Spinal cord (tissue), 9 donors: ENCODE measurements at regions not wholly inside any gene's neighbourhood (a gene's known extent, or its start where the extent isn't known, plus 50 kb on each side); places are given as distances from the start of the nearest gene placed in this dataset.

Source experiments
- DNase-seq, 6 donors: peaks; one replicate each; pipeline versions ENCODE4 v3.0.0 to v3.0.0-alpha.2; 2013 to 2015; ENCODE audit warnings: low spot score in 6 of 6, low read depth in 4 of 6
- H3K27ac ChIP-seq: one replicate; pipeline ENCODE4 v1.5.1; 2013; ENCODE audit warnings: low read depth, low read length, control low read depth
- H3K27me3 ChIP-seq: one replicate; pipeline ENCODE4 v1.6.1; 2013; ENCODE audit warnings: low read length; ENCODE audit not compliant: control insufficient read depth, insufficient read depth
- H3K36me3 ChIP-seq: one replicate; pipeline ENCODE4 v1.6.1; 2013; ENCODE audit warnings: low read length; ENCODE audit not compliant: control insufficient read depth, insufficient read depth
- H3K4me1 ChIP-seq: one replicate; pipeline ENCODE4 v1.6.1; 2013; ENCODE audit warnings: low read length; ENCODE audit not compliant: control insufficient read depth, insufficient read depth
- H3K4me3 ChIP-seq: one replicate; pipeline ENCODE4 v1.5.1; 2013; ENCODE audit warnings: low read depth, low read length, control low read depth
- H3K9me3 ChIP-seq: one replicate; pipeline ENCODE4 v1.6.1; 2013; ENCODE audit warnings: low read length; ENCODE audit not compliant: control insufficient read depth, insufficient read depth
- WGBS: methylation state at CpG from one replicate; pipeline ENCODE4 v1.1.5; 2013; ENCODE audit warnings: missing lambda C conversion rate; ENCODE audit not compliant: insufficient coverage; 5-methylcytosine and 5-hydroxymethylcytosine counted together
- donor health status: healthy.

DNA sequence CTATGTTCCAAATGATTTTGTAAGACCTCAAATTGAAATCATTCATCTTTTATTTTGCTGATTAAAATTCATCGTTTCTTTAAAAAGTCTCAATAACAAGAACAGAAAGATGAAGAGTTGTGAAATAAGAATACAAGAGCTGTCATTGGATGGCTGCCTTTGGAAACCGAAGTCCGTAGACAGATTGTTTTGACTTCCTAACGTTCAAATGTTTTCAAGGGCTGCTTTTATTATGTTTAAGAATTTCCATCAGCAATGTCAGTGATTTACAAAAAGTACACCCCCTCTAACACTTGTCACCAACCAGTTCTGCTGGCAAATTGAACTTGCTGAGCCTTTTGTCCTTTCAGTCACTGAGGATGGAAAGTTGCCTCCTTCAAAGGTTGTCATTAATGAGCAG is 89.6 kb downstream of the KCNE4 start:
- Histone ChIP-seq H3K4me1 (no peaks in the 10 kb centered on the region), H3K27ac (no peak overlapping the region), H3K9me3 (no peaks in the 10 kb centered on the region), H3K4me3 (no peak overlapping the region), H3K36me3 (no peaks in the 10 kb centered on the region), H3K27me3 (no peaks in the 10 kb centered on the region)
- WGBS, result no CpG with 5 or more reads among the region's 4 CpGs
- DNase-seq, result peak in 1 of 6 donors; percentile 68

- Histone ChIP-seq H3K9me3 (no peaks in the 10 kb centered on the region), H3K36me3 (no peaks in the 10 kb centered on the region), H3K4me1 (no peaks in the 10 kb centered on the region), H3K4me3 (no peak overlapping the region), H3K27me3 (no peaks in the 10 kb centered on the region), H3K27ac (no peak overlapping the region)
- DNase-seq, result no peak
- WGBS, result 48% methylated on average over 6 of the region's 7 CpGs
Measured at GRCh38 chr2:223142118-223142517, 90.1 kb downstream of the KCNE4 start.

- Histone ChIP-seq H3K9me3 (no peaks in the 10 kb centered on the region), H3K36me3 (no peaks in the 10 kb centered on the region), H3K4me1 (no peaks in the 10 kb centered on the region), H3K27me3 (no peaks in the 10 kb centered on the region), H3K4me3 (no peak overlapping the region), H3K27ac (no peak overlapping the region)
- no peak for DNase-seq
- WGBS, result no CpG with 5 or more reads among the region's 3 CpGs
Measured at GRCh38 chr2:223147431-223147830, 95.4 kb downstream of the KCNE4 start.

DNA sequence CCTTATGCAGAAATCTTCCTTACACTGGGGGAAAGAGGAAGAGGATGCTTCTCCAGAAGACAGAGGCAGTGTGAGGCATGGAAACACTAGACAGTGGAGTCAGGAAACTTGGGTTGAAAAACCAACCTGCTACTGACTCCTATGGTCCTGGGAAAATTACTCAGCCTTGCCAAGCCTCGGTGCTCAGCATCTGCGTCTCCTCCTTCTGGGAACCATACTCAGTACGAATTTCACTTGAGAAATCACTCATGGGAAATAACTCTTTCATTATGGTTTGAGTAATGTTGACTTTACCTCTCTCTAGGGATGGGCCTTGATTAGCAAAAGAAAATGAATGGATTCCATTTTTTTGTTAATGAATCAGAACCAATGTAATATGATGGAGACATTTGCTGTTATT is 96.5 kb downstream of the KCNE4 start:
- no peaks in the 10 kb centered on the region for H3K4me1 ChIP-seq
- H3K27ac ChIP-seq, result no peak overlapping the region
- no peaks in the 10 kb centered on the region for H3K9me3 ChIP-seq
- WGBS, result no CpG with 5 or more reads among the region's 3 CpGs
- H3K36me3 ChIP-seq, result no peaks in the 10 kb centered on the region
- H3K4me3 ChIP-seq, result no peak overlapping the region
- DNase-seq, result peak in 1 of 6 donors; percentile 42
- H3K27me3 ChIP-seq, result no peaks in the 10 kb centered on the region

GRCh38 chr2:223155956-223156355 is 104.0 kb downstream of the KCNE4 start:
- no peak for DNase-seq
- H3K4me1 ChIP-seq, result no peaks in the 10 kb centered on the region
- no peak overlapping the region for H3K27ac ChIP-seq
- no peak overlapping the region for H3K4me3 ChIP-seq
- no peaks in the 10 kb centered on the region for H3K27me3 ChIP-seq
- H3K9me3 ChIP-seq, result no peaks in the 10 kb centered on the region
- H3K36me3 ChIP-seq, result no peaks in the 10 kb centered on the region

- no peaks in the 10 kb centered on the region for H3K36me3 ChIP-seq
- no peak overlapping the region for H3K27ac ChIP-seq
- 67% methylated on average over 1 of the region's 8 CpGs for WGBS
- no peaks in the 10 kb centered on the region for H3K27me3 ChIP-seq
- H3K9me3 ChIP-seq, result no peaks in the 10 kb centered on the region
- peak in 1 of 6 donors; percentile 48 for DNase-seq
- no peaks in the 10 kb centered on the region for H3K4me1 ChIP-seq
- no peak overlapping the region for H3K4me3 ChIP-seq
Measured at GRCh38 chr2:223161873-223162458, 110.0 kb downstream of the KCNE4 start.

DNA sequence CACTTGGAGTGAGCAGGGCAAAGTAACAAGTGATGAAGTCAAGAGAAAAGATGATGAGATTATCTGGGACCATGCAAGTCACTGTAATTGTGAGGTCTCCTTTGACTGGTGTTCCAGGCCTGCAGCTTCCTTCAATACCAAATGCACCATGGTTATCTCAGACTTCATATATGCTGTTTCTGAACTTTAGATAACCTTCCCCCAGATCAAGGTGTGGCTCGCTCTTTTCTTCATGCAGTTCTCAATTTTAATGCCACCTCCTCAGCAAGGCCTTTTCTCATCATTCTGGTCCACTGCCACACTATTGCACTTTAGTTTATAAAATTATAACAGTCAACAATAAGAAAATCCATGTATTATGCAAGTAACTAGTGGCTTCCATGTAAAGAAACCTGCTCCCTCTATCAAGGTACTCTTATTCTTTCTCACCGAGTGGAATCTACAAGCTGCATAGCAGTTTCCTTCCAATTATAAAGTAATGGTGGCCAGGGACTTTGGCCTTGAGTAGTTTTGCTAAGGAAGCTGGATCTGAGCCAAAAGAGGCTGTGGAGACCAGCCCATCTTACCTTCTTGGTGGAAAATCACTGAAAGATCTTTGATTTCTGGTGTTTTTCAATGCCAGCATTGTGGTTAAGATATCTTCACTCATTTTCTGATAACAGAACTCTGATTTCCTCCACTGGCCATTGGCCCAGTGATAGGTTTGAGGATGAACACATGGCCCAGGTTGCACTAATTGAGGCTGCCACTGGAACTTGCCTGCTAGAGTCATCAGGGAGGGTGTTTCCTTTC is 113.6 kb downstream of the KCNE4 start:
- DNase-seq, result no peak

GRCh38 chr2:223166215-223166493 is 114.2 kb downstream of the KCNE4 start:
- H3K4me3 ChIP-seq, result no peak overlapping the region
- no peaks in the 10 kb centered on the region for H3K36me3 ChIP-seq
- no peak overlapping the region for H3K27ac ChIP-seq
- H3K27me3 ChIP-seq, result no peaks in the 10 kb centered on the region
- H3K9me3 ChIP-seq, result no peaks in the 10 kb centered on the region
- no peak for DNase-seq
- H3K4me1 ChIP-seq, result no peaks in the 10 kb centered on the region

More for the DNA sequence above, 113.6 kb downstream of the KCNE4 start:
- Histone ChIP-seq H3K9me3 (no peaks in the 10 kb centered on the region), H3K27me3 (no peaks in the 10 kb centered on the region), H3K27ac (no peak overlapping the region), H3K36me3 (no peaks in the 10 kb centered on the region), H3K4me3 (no peak overlapping the region), H3K4me1 (no peaks in the 10 kb centered on the region)
- WGBS, result 100% methylated on average over 1 of the region's 2 CpGs

DNA sequence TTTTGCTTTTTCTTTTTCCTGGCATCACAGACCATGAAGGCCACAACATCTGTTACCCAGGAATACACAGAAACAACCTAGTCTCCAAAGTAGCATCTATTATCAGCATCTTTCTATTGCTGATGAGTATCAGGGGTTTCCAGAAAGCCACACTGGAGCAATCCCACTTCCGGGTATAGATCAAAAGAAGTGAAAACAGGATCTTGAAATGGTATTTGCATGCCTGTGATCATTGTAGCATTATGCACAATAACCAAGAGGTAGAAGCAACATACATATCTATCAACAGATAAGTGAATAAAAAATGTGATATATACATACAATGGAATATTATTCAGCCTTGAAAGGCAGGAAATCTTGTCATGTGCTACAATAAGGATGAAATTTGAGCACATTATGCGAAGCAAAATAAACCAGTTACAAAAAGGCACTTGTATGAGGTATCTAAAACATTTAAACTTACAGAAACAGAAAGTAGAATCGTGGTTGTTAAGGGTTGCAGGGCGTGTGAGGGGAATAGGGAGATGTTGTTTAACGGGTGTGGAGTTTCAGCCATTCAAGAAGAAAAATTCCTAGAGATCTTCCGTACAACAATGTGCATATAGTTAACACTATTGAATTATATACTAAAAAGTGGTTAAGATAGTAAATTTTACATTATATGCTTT is 115.1 kb downstream of the KCNE4 start:
- no peaks in the 10 kb centered on the region for H3K9me3 ChIP-seq
- no peaks in the 10 kb centered on the region for H3K27me3 ChIP-seq
- no peaks in the 10 kb centered on the region for H3K4me1 ChIP-seq
- H3K27ac ChIP-seq, result no peak overlapping the region
- H3K4me3 ChIP-seq, result no peak overlapping the region
- H3K36me3 ChIP-seq, result no peaks in the 10 kb centered on the region
- WGBS, result no CpG with 5 or more reads among the region's 6 CpGs
- DNase-seq, result no peak
